HL-60 (cell line): ENCODE measurements at regions not wholly inside any gene's neighbourhood (a gene's known extent, or its start where the extent isn't known, plus 50 kb on each side); places are given as distances from the start of the nearest gene placed in this dataset.

Experiments
- DNase-seq, 2 experiments: peaks; one replicate each; pipeline ENCODE4 v3.0.0-alpha.2; 2010 to 2020; ENCODE audit warnings: low read depth in 1 of 2, low spot score in 1 of 2
- H3K27ac ChIP-seq: fragments of 250-450 bp; sonication (Bioruptor Pico); replicated peaks from 2 replicates; pipeline ENCODE4 v1.5.1; 2020; ENCODE audit warnings: mild to moderate bottlenecking, moderate library complexity
- H3K27me3 ChIP-seq: fragments of 250-450 bp; sonication (Bioruptor Pico); 2 replicates; pipeline ENCODE4 v1.5.1; 2021; ENCODE audit warnings: mild to moderate bottlenecking, moderate library complexity; ENCODE audit not compliant: insufficient read depth, poor library complexity, severe bottlenecking
- H3K4me3 ChIP-seq: replicated peaks from 2 replicates; pipeline ENCODE4 v1.5.1; 2011; ENCODE audit warnings: mild to moderate bottlenecking, control low read depth, low read length; ENCODE audit not compliant: insufficient read depth
- CTCF ChIP-seq: IDR thresholded peaks from one replicate; pipeline ENCODE4 v1.5.1; 2011; ENCODE audit warnings: low read length, control low read depth, inconsistent platforms; ENCODE audit not compliant: insufficient read depth
- GABPA ChIP-seq: IDR thresholded peaks from 2 replicates; pipeline ENCODE4 v1.6.1; 2012; ENCODE audit warnings: low read depth
- POLR2AphosphoS5 ChIP-seq: IDR thresholded peaks from 2 replicates; pipeline ENCODE4 v1.6.1; 2012; ENCODE audit warnings: low read depth
- REST ChIP-seq: IDR thresholded peaks from 2 replicates; pipeline ENCODE4 v1.6.1; 2012; ENCODE audit warnings: low read depth; ENCODE audit not compliant: insufficient replicate concordance
- SPI1 ChIP-seq: IDR thresholded peaks from 2 replicates; pipeline ENCODE4 v1.6.1; 2012; ENCODE audit warnings: low read depth, mild to moderate bottlenecking, borderline replicate concordance

- TF ChIP-seq POLR2AphosphoS5 (no peak), GABPA (no peak), CTCF (no peak), SPI1 (no peak), REST (no peak)
- H3K27me3 ChIP-seq = no peaks in the 10 kb centered on the region
- no peak overlapping the region for H3K4me3 ChIP-seq
- no peak for DNase-seq
- no peak overlapping the region for H3K27ac ChIP-seq
Measured at GRCh38 chr10:78516236-78516635, 482.6 kb downstream of the RPS24 start.

GRCh38 chr10:78516756-78517155, 483.1 kb downstream of the RPS24 start:
- TF ChIP-seq GABPA = no peak
- no peak for TF ChIP-seq SPI1
- no peak for TF ChIP-seq CTCF

GRCh38 chr10:78518224-78518623, 484.6 kb downstream of the RPS24 start:
- no peak overlapping the region for H3K4me3 ChIP-seq
- no peaks in the 10 kb centered on the region for H3K27me3 ChIP-seq
- TF ChIP-seq REST (no peak), SPI1 (no peak), POLR2AphosphoS5 (no peak), CTCF (no peak), GABPA (no peak)
- no peak for DNase-seq
- H3K27ac ChIP-seq = no peak overlapping the region

More at GRCh38 chr10:78516756-78517155, 483.1 kb downstream of the RPS24 start:
- H3K27me3 ChIP-seq = no peaks in the 10 kb centered on the region
- DNase-seq = no peak
- no peak overlapping the region for H3K27ac ChIP-seq
- no peak overlapping the region for H3K4me3 ChIP-seq

GRCh38 chr10:78520737-78521430, 487.2 kb downstream of the RPS24 start:
- peak in 1 of 2 experiments; percentile 25 for DNase-seq
- TF ChIP-seq SPI1 (no peak), CTCF (no peak), GABPA (no peak), POLR2AphosphoS5 (no peak), REST (no peak)
- no peak overlapping the region for H3K27ac ChIP-seq
- no peaks in the 10 kb centered on the region for H3K27me3 ChIP-seq
- no peak overlapping the region for H3K4me3 ChIP-seq
